Right lobe of liver (tissue), 4 donors: ENCODE measurements at regions not wholly inside any gene's neighbourhood (a gene's known extent, or its start where the extent isn't known, plus 50 kb on each side); places are given as distances from the start of the nearest gene placed in this dataset.

Experiments used
- CTCF ChIP-seq, 4 donors: fragments of 200-600 bp in 3 of 4; fragments of 450-650 bp in 1 of 4; IDR thresholded peaks; one replicate each; pipeline versions ENCODE4 v1.5.1 to v1.8.0; 2016 to 2022; ENCODE audit warnings: antibody characterized with exemption in 4 of 4, mild to moderate bottlenecking in 2 of 4
- POLR2A ChIP-seq: fragments of 450-650 bp; IDR thresholded peaks from one replicate; pipeline ENCODE4 v1.6.1; 2017; ENCODE audit warnings: antibody characterized with exemption, mild to moderate bottlenecking
- donor health status: DM: no; HTN: no; CAD: no.
- donor health status: DM: no; HTN: no; CAD: no.
- donor health status: DM: no; HTN: yes; CAD: no.

- TF ChIP-seq POLR2A (no peak), CTCF (IDR thresholded peaks at IDR 0.05) (no peak)
Observed at GRCh38 chr4:178937130-178937529, 1494.9 kb upstream of the AGA start.
